Naive thymus-derived CD4-positive, alpha-beta T cell (primary cell): ENCODE measurements at regions not wholly inside any gene's neighbourhood (a gene's known extent, or its start where the extent isn't known, plus 50 kb on each side); places are given as distances from the start of the nearest gene placed in this dataset.

ENCODE experiments used
- ATAC-seq: fragments of 150-1000 bp; cut with Tn5 transposase; 2 replicates; pipeline ENCODE4 v1.10.0; 2021; ENCODE audit warnings: mild to moderate bottlenecking, moderate library complexity
- CTCF ChIA-PET: fragments of 350-600 bp; sonication (Branson Sonifier 250); formaldehyde crosslinking; loops from one replicate; lab custom pipeline; 2021; ENCODE audit warnings: antibody characterized with exemption; lab: Charles Lee
- POLR2A ChIA-PET: fragments of 350-600 bp; sonication (Branson Sonifier 250); formaldehyde crosslinking; loops from one replicate; lab custom pipeline; 2021; ENCODE audit warnings: antibody characterized with exemption, inconsistent platforms; lab: Charles Lee
- DNase-seq, 9 donors: peaks; one replicate each; pipeline versions ENCODE4 v3.0.0 to v3.0.0-alpha.2; 2020 to 2022; ENCODE audit warnings: mixed read lengths in 1 of 9
- H3K27ac ChIP-seq: one replicate; pipeline ENCODE4 v1.7.0; 2013; ENCODE audit warnings: mild to moderate bottlenecking, low read depth, low read length, moderate library complexity
- H3K27me3 ChIP-seq, 2 donors: one replicate each; pipeline ENCODE4 v1.7.0; 2013; ENCODE audit warnings: low read length in 2 of 2, mild to moderate bottlenecking in 2 of 2, moderate library complexity in 2 of 2; ENCODE audit not compliant: control insufficient read depth in 2 of 2, insufficient read depth in 2 of 2
- H3K36me3 ChIP-seq, 3 experiments: 1 replicate in 2 of 3; 2 replicates in 1 of 3; pipeline ENCODE4 v1.7.0; 2013; ENCODE audit warnings: low read length in 3 of 3, mild to moderate bottlenecking in 3 of 3, moderate library complexity in 1 of 3; ENCODE audit not compliant: insufficient read depth in 3 of 3, control insufficient read depth in 2 of 3
- H3K4me1 ChIP-seq, 2 donors: one replicate each; pipeline ENCODE4 v1.7.0; 2013; ENCODE audit warnings: low read length in 2 of 2, mild to moderate bottlenecking in 2 of 2, moderate library complexity in 1 of 2; ENCODE audit not compliant: control insufficient read depth in 2 of 2, insufficient read depth in 2 of 2
- H3K4me3 ChIP-seq: 2 replicates; pipeline ENCODE4 v1.7.0; 2013; ENCODE audit warnings: mild to moderate bottlenecking, low read length
- H3K9me3 ChIP-seq, 3 experiments: 1 replicate in 2 of 3; 2 replicates in 1 of 3; pipeline ENCODE4 v1.7.0; 2013; ENCODE audit warnings: low read length in 3 of 3; ENCODE audit not compliant: control insufficient read depth in 2 of 3
- H3K27ac Mint-ChIP-seq, 9 donors: one replicate each; pipeline ENCODE4 v1.8.0; 2020 to 2022; ENCODE audit warnings: mixed read lengths in 9 of 9, mild to moderate bottlenecking in 8 of 9, moderate library complexity in 5 of 9, inconsistent platforms in 2 of 9
- H3K27me3 Mint-ChIP-seq, 5 donors: one replicate each; pipeline ENCODE4 v1.8.0; 2021 to 2022; ENCODE audit warnings: mixed read lengths in 5 of 5, mild to moderate bottlenecking in 1 of 5
- H3K36me3 Mint-ChIP-seq, 5 donors: one replicate each; pipeline ENCODE4 v1.8.0; 2020 to 2022; ENCODE audit warnings: mixed read lengths in 5 of 5, mild to moderate bottlenecking in 3 of 5, inconsistent platforms in 1 of 5
- H3K4me1 Mint-ChIP-seq, 7 donors: one replicate each; pipeline ENCODE4 v1.8.0; 2020 to 2022; ENCODE audit warnings: mixed read lengths in 7 of 7, mild to moderate bottlenecking in 3 of 7, inconsistent platforms in 1 of 7
- H3K4me3 Mint-ChIP-seq, 10 donors: one replicate each; pipeline ENCODE4 v1.8.0; 2020 to 2022; ENCODE audit warnings: mild to moderate bottlenecking in 10 of 10, mixed read lengths in 10 of 10, moderate library complexity in 6 of 10, inconsistent platforms in 2 of 10
- H3K9me3 Mint-ChIP-seq, 11 donors: one replicate each; pipeline ENCODE4 v1.8.0; 2020 to 2022; ENCODE audit warnings: mixed read lengths in 11 of 11, mild to moderate bottlenecking in 4 of 11, inconsistent platforms in 1 of 11, moderate library complexity in 1 of 11
- intact Hi-C, 2 donors: fragments of 100-400 bp; cut with micrococcal nuclease; formaldehyde crosslinking; loops; one replicate each; pipeline ENCODE4 v1.15.1; 2023

- no peaks in the 10 kb centered on the region for H3K4me1 Mint-ChIP-seq
- intact Hi-C loops = no loop called here
- H3K36me3 Mint-ChIP-seq = no peaks in the 10 kb centered on the region
- H3K36me3 ChIP-seq = no peaks in the 10 kb centered on the region
- H3K4me3 ChIP-seq = no peak overlapping the region
- H3K27me3 Mint-ChIP-seq = no peaks in the 10 kb centered on the region
- POLR2A ChIA-PET = no interaction called here
- no peaks in the 10 kb centered on the region for H3K4me1 ChIP-seq
- no peak overlapping the region for H3K4me3 Mint-ChIP-seq
- no peak overlapping the region for H3K27ac Mint-ChIP-seq
- H3K27ac ChIP-seq = no peak overlapping the region
- CTCF ChIA-PET = no interaction called here
- no peak for ATAC-seq
- H3K9me3 Mint-ChIP-seq = peaks cover 0 to 14% (median 0%) of the 10 kb centered on the region in 11 donors
- H3K9me3 ChIP-seq = no peaks in the 10 kb centered on the region
- no peak for DNase-seq
- no peaks in the 10 kb centered on the region for H3K27me3 ChIP-seq
These were observed 260.8 kb upstream of the NAV3 start for GRCh38 chr12:77569876-77570275.

- DNase-seq (no peak), ATAC-seq (no peak)
- no peaks in the 10 kb centered on the region for H3K27me3 Mint-ChIP-seq
- no peaks in the 10 kb centered on the region for H3K4me1 Mint-ChIP-seq
- POLR2A ChIA-PET = no interaction called here
- H3K27ac ChIP-seq = no peak overlapping the region
- H3K36me3 Mint-ChIP-seq = no peaks in the 10 kb centered on the region
- no peak overlapping the region for H3K27ac Mint-ChIP-seq
- intact Hi-C loops = no loop called here
- H3K4me1 ChIP-seq = no peaks in the 10 kb centered on the region
- H3K9me3 ChIP-seq = no peaks in the 10 kb centered on the region
- H3K27me3 ChIP-seq = no peaks in the 10 kb centered on the region
- H3K4me3 ChIP-seq = no peak overlapping the region
- no peak overlapping the region for H3K4me3 Mint-ChIP-seq
- CTCF ChIA-PET = no interaction called here
- peaks cover 0 to 23% (median 4%) of the 10 kb centered on the region in 11 donors for H3K9me3 Mint-ChIP-seq
- no peaks in the 10 kb centered on the region for H3K36me3 ChIP-seq
These were observed 270.0 kb upstream of the NAV3 start for GRCh38 chr12:77560714-77561113.

DNA sequence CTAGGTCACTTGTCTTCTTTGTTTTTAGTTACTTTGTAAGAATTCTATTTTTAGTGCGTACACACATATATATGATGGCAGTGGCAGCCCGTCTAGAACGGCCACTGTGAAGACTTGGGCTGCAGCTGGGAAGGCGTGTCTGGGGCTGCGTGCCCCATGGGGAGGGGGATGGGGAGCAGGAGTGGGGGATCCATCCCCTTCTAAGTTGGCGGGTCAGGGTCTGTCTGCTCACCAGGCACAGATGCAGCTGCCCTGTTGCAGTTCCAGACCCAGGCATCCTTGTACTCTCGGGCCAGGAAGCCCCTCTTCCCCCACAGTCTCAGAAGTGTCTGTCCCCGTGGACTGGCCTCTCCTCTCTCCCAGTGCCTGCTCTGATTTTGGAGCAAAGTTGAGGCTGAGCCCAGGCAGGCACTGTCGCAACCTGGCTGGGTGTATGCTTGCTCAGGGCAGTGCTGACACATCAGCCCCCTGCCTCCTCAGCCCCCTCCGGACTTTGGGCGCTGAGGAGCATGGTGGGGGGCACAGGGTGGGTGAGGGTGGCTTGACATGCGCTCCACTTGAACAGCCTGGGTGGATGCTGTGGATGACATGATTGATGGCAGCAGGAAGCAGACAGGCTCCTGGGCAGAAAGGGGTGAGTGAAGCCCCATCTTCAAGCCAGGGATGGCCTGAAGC, 271.2 kb upstream of the NAV3 start:
- POLR2A ChIA-PET = no interaction called here
- ATAC-seq (no peak), DNase-seq (no peak)
- Histone ChIP-seq H3K36me3 (no peaks in the 10 kb centered on the region), H3K9me3 (no peaks in the 10 kb centered on the region), H3K4me1 (no peaks in the 10 kb centered on the region), H3K27ac (no peak overlapping the region), H3K27me3 (no peaks in the 10 kb centered on the region), H3K4me3 (no peak overlapping the region)
- no peaks in the 10 kb centered on the region for H3K27me3 Mint-ChIP-seq
- H3K9me3 Mint-ChIP-seq = peaks cover 0 to 16% (median 4%) of the 10 kb centered on the region in 11 donors
- H3K4me3 Mint-ChIP-seq = no peak overlapping the region
- H3K36me3 Mint-ChIP-seq = no peaks in the 10 kb centered on the region
- intact Hi-C loops = no loop called here
- H3K4me1 Mint-ChIP-seq = no peaks in the 10 kb centered on the region
- CTCF ChIA-PET = no interaction called here
- no peak overlapping the region for H3K27ac Mint-ChIP-seq

DNA sequence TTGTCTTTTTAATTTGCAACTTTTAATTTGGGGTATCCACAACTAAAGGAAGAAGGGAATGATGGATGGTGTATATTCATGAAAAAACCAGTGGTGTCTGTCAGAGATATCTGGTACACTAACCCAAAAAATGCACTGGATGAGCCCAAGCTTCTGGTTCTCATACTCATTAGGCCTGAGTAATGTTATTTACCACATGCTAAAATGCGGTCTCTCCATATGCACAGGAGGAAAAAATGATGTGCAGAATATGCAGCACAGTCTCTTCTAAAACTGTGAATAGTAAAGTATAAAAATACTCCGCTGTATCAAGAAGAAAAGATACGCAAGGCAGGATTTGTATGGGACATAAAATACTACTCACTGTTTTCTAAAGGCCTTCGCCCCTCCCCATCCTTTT, 275.6 kb upstream of the NAV3 start:
- Histone ChIP-seq H3K27ac (no peak overlapping the region), H3K9me3 (no peaks in the 10 kb centered on the region), H3K27me3 (no peaks in the 10 kb centered on the region), H3K4me3 (no peak overlapping the region), H3K36me3 (no peaks in the 10 kb centered on the region), H3K4me1 (no peaks in the 10 kb centered on the region)
- DNase-seq (no peak), ATAC-seq (no peak)
- ChIA-PET CTCF (no interaction called here), POLR2A (no interaction called here)
- H3K27ac Mint-ChIP-seq = no peak overlapping the region
- no peaks in the 10 kb centered on the region for H3K4me1 Mint-ChIP-seq
- no peaks in the 10 kb centered on the region for H3K36me3 Mint-ChIP-seq
- H3K4me3 Mint-ChIP-seq = no peak overlapping the region
- intact Hi-C loops = no loop called here
- H3K27me3 Mint-ChIP-seq = no peaks in the 10 kb centered on the region
- peaks cover 0 to 11% (median 0%) of the 10 kb centered on the region in 11 donors for H3K9me3 Mint-ChIP-seq

GRCh38 chr12:77553976-77554619, 276.6 kb upstream of the NAV3 start:
- Histone ChIP-seq H3K27ac (no peak overlapping the region), H3K4me3 (no peak overlapping the region), H3K27me3 (no peaks in the 10 kb centered on the region), H3K4me1 (no peaks in the 10 kb centered on the region), H3K9me3 (no peaks in the 10 kb centered on the region), H3K36me3 (no peaks in the 10 kb centered on the region)
- DNase-seq = no peak
- intact Hi-C loops = no loop called here
- CTCF ChIA-PET = no interaction called here
- H3K4me1 Mint-ChIP-seq = no peaks in the 10 kb centered on the region
- ATAC-seq = no peak
- H3K4me3 Mint-ChIP-seq = no peak overlapping the region
- POLR2A ChIA-PET = no interaction called here
- no peak overlapping the region for H3K27ac Mint-ChIP-seq
- no peaks in the 10 kb centered on the region for H3K27me3 Mint-ChIP-seq
- no peaks in the 10 kb centered on the region for H3K36me3 Mint-ChIP-seq
- peaks cover 0 to 11% (median 0%) of the 10 kb centered on the region in 11 donors for H3K9me3 Mint-ChIP-seq

- POLR2A ChIA-PET = no interaction called here
- peaks cover 0 to 3% (median 0%) of the 10 kb centered on the region in 11 donors for H3K9me3 Mint-ChIP-seq
These were observed 281.1 kb upstream of the NAV3 start for GRCh38 chr12:77549383-77550128.

More at GRCh38 chr12:77549383-77550128, 281.1 kb upstream of the NAV3 start:
- Mint-ChIP-seq H3K36me3 (no peaks in the 10 kb centered on the region), H3K4me1 (no peaks in the 10 kb centered on the region), H3K4me3 (no peak overlapping the region), H3K27me3 (no peaks in the 10 kb centered on the region), H3K27ac (no peak overlapping the region)
- H3K9me3 ChIP-seq = no peaks in the 10 kb centered on the region
- ATAC-seq = no peak
- intact Hi-C loops = no loop called here
- no peak for DNase-seq
- no peaks in the 10 kb centered on the region for H3K27me3 ChIP-seq
- H3K27ac ChIP-seq = no peak overlapping the region
- no peaks in the 10 kb centered on the region for H3K36me3 ChIP-seq
- no peaks in the 10 kb centered on the region for H3K4me1 ChIP-seq
- no peak overlapping the region for H3K4me3 ChIP-seq
- CTCF ChIA-PET = no interaction called here
